22Rv1 (cell line): ENCODE measurements at regions not wholly inside any gene's neighbourhood (a gene's known extent, or its start where the extent isn't known, plus 50 kb on each side); places are given as distances from the start of the nearest gene placed in this dataset.

ENCODE experiments used
- H3K27ac ChIP-seq: fragments of 450-650 bp; 2 replicates; pipeline ENCODE4 v1.5.1; 2017
- ZFX ChIP-seq: fragments of 450-650 bp; IDR thresholded peaks from 2 replicates; pipeline ENCODE4 v1.6.1; 2017; ENCODE audit warnings: antibody characterized with exemption, borderline replicate concordance
- TF ChIP-seq, protein P1 (sequence below): fragments of 450-650 bp; IDR thresholded peaks from 2 replicates; pipeline ENCODE4 v1.5.1; 2017; ENCODE audit warnings: mild to moderate bottlenecking

DNA sequence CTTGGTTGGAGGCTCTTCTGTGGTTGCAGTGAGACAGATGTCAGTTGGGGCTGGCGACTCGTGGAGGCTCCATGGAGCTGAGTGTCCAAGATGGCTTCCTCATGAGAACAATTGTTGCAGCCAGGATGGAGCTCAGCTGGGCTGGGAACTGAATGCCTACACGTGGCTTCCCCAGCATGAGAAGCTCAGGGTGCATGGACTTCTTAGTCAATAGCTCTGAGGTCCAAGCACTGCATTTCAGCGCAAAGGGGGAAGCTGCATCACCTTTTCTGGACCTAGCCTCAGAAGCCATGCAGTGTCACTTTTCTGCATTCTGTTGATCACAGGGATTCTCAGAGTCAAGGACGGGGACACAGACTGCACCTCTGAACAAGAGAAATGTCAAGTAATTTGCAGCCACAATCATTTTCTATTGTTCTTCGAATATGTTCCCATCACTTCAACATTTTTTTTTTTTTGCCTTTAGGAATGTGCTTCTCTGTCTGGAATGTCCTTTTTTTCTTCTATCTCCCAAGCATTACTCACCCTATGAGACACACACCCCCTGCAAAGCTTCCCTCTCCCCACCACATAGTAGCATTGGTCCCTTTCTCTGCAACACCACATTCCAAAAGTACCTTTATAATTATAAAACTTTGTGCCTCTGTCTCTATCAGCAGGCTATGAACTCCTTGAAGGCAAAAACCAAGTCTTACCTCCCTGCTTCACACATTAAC, 57.5 kb upstream of the STK32A start:
- TF ChIP-seq, protein P1, sequence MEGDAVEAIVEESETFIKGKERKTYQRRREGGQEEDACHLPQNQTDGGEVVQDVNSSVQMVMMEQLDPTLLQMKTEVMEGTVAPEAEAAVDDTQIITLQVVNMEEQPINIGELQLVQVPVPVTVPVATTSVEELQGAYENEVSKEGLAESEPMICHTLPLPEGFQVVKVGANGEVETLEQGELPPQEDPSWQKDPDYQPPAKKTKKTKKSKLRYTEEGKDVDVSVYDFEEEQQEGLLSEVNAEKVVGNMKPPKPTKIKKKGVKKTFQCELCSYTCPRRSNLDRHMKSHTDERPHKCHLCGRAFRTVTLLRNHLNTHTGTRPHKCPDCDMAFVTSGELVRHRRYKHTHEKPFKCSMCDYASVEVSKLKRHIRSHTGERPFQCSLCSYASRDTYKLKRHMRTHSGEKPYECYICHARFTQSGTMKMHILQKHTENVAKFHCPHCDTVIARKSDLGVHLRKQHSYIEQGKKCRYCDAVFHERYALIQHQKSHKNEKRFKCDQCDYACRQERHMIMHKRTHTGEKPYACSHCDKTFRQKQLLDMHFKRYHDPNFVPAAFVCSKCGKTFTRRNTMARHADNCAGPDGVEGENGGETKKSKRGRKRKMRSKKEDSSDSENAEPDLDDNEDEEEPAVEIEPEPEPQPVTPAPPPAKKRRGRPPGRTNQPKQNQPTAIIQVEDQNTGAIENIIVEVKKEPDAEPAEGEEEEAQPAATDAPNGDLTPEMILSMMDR = no peak
- no peak for TF ChIP-seq ZFX
- no peak overlapping the region for H3K27ac ChIP-seq

GRCh38 chr5:147179562-147180147, 55.2 kb upstream of the STK32A start:
- TF ChIP-seq, protein P1 = no peak
- no peak for TF ChIP-seq ZFX
- H3K27ac ChIP-seq = no peak overlapping the region

GRCh38 chr5:147180751-147181150, 54.1 kb upstream of the STK32A start:
- TF ChIP-seq, protein P1 = no peak
- TF ChIP-seq ZFX = no peak
- H3K27ac ChIP-seq = no peak overlapping the region
